Activated B cell treated with CpG ODN at 0.5 μM for 24 hours (primary cell): ENCODE measurements at regions not wholly inside any gene's neighbourhood (a gene's known extent, or its start where the extent isn't known, plus 50 kb on each side); places are given as distances from the start of the nearest gene placed in this dataset.

Experiments used
- ATAC-seq: fragments of 200-7000 bp; cut with Tn5 transposase; one replicate; pipeline ENCODE4 v1.10.0; 2021; ENCODE audit warnings: low read depth, mild to moderate bottlenecking, moderate library complexity
- CTCF ChIA-PET: fragments of 350-600 bp; sonication (Branson Sonifier 250); formaldehyde crosslinking; loops from one replicate; lab custom pipeline; 2021; ENCODE audit warnings: antibody characterized with exemption; lab: Charles Lee
- POLR2A ChIA-PET: fragments of 350-600 bp; sonication (Branson Sonifier 250); formaldehyde crosslinking; loops from one replicate; lab custom pipeline; 2021; ENCODE audit warnings: antibody characterized with exemption; lab: Charles Lee
- DNase-seq: peaks from one replicate; pipeline ENCODE4 v3.0.0; 2022
- H3K27ac Mint-ChIP-seq: one replicate; pipeline ENCODE4 v1.8.0; 2020; ENCODE audit warnings: mixed read lengths
- H3K27me3 Mint-ChIP-seq: one replicate; pipeline ENCODE4 v1.8.0; 2021; ENCODE audit warnings: mixed read lengths
- H3K36me3 Mint-ChIP-seq: one replicate; pipeline ENCODE4 v1.8.0; 2021; ENCODE audit warnings: low read depth, mixed read lengths
- H3K4me1 Mint-ChIP-seq: one replicate; pipeline ENCODE4 v1.8.0; 2021; ENCODE audit warnings: mixed read lengths
- H3K4me3 Mint-ChIP-seq: one replicate; pipeline ENCODE4 v1.8.0; 2020; ENCODE audit warnings: mild to moderate bottlenecking, mixed read lengths
- H3K9me3 Mint-ChIP-seq: one replicate; pipeline ENCODE4 v1.8.0; 2020; ENCODE audit warnings: mixed read lengths
- intact Hi-C: fragments of 100-400 bp; cut with micrococcal nuclease; formaldehyde crosslinking; loops from one replicate; pipeline ENCODE4 v1.15.1; 2024
- TF ChIP-seq, protein P1 (sequence below): fragments of 200-600 bp; IDR thresholded peaks from one replicate; pipeline ENCODE4 v1.8.0; 2022; ENCODE audit warnings: antibody characterized with exemption, mild to moderate bottlenecking

GRCh38 chr17:31788956-31789355 lies 70.1 kb downstream of the COPRS start:
- POLR2A ChIA-PET, result no interaction called here
- Mint-ChIP-seq H3K27ac (no peak overlapping the region), H3K27me3 (no peaks in the 10 kb centered on the region), H3K36me3 (no peaks in the 10 kb centered on the region), H3K4me3 (no peak overlapping the region), H3K4me1 (peaks cover 10% of the 10 kb centered on the region), H3K9me3 (no peaks in the 10 kb centered on the region)
- ATAC-seq, result no peak
- DNase-seq, result no peak
- TF ChIP-seq, protein P1, sequence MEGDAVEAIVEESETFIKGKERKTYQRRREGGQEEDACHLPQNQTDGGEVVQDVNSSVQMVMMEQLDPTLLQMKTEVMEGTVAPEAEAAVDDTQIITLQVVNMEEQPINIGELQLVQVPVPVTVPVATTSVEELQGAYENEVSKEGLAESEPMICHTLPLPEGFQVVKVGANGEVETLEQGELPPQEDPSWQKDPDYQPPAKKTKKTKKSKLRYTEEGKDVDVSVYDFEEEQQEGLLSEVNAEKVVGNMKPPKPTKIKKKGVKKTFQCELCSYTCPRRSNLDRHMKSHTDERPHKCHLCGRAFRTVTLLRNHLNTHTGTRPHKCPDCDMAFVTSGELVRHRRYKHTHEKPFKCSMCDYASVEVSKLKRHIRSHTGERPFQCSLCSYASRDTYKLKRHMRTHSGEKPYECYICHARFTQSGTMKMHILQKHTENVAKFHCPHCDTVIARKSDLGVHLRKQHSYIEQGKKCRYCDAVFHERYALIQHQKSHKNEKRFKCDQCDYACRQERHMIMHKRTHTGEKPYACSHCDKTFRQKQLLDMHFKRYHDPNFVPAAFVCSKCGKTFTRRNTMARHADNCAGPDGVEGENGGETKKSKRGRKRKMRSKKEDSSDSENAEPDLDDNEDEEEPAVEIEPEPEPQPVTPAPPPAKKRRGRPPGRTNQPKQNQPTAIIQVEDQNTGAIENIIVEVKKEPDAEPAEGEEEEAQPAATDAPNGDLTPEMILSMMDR, result no peak
- CTCF ChIA-PET, result no interaction called here
- intact Hi-C loops, result no loop called here

- no peaks in the 10 kb centered on the region for H3K36me3 Mint-ChIP-seq
- no peaks in the 10 kb centered on the region for H3K9me3 Mint-ChIP-seq
- ATAC-seq (no peak), DNase-seq (no peak)
- H3K4me3 Mint-ChIP-seq, result no peak overlapping the region
- TF ChIP-seq, protein P1, result no peak
- POLR2A ChIA-PET, result no interaction called here
- CTCF ChIA-PET, result no interaction called here
- peaks cover under 1% of the 10 kb centered on the region for H3K27me3 Mint-ChIP-seq
- intact Hi-C loops, result no loop called here
- H3K4me1 Mint-ChIP-seq, result peaks cover 10% of the 10 kb centered on the region
- no peak overlapping the region for H3K27ac Mint-ChIP-seq
Observed at GRCh38 chr17:31788571-31788946, 70.5 kb downstream of the COPRS start.

DNA sequence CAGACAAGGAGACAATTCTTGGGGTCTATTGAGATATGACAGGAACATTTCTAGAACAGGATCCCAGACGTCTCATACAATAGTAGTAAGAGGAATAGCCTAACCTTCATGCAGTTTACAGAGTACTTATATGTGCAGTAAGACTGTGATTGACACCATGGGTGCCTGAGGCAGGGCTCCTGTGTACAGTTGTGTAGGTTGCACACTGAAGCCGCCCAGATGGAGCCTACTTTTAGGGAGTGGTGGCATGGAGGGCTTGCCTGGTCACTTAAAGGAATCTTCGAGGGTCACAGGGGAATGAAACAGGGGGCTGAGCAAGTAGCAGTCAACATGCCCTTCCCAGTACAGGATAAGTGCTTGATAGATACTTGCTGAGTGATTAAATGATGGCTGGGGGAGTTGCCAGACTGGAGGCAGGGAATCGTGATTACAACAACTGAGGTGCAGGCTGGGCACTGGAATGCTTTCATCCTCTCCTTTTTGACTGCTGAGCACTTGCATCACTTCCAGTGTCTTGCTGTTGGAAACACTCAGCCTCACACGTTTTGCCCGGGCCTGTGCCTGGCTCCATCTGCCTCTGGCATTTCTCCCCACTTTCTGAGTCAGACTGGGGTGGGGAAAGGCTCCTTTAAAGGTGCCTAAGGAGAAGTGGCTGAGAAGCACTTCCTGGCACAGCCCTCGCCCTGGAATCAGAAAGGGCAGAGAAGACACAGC lies 71.0 kb downstream of the COPRS start:
- intact Hi-C loops, result no loop called here
- DNase-seq (no peak), ATAC-seq (no peak)
- no peaks in the 10 kb centered on the region for H3K36me3 Mint-ChIP-seq
- POLR2A ChIA-PET, result interaction anchor here (0.6 kb wide), 1 partner anchor 939 kb away, joined by 3 read pairs; no protein-coding TSS in a partner anchor
- peaks cover 6% of the 10 kb centered on the region for H3K27me3 Mint-ChIP-seq
- CTCF ChIA-PET, result no interaction called here
- no peak overlapping the region for H3K27ac Mint-ChIP-seq
- peaks cover 10% of the 10 kb centered on the region for H3K4me1 Mint-ChIP-seq
- TF ChIP-seq, protein P1, result no peak
- H3K9me3 Mint-ChIP-seq, result no peaks in the 10 kb centered on the region
- no peak overlapping the region for H3K4me3 Mint-ChIP-seq

GRCh38 chr17:31786796-31787481 lies 72.1 kb downstream of the COPRS start:
- no peak overlapping the region for H3K27ac Mint-ChIP-seq
- intact Hi-C loops, result no loop called here
- CTCF ChIA-PET, result no interaction called here
- ATAC-seq (no peak), DNase-seq (no peak)
- no peak overlapping the region for H3K4me3 Mint-ChIP-seq
- H3K4me1 Mint-ChIP-seq, result peaks cover 10% of the 10 kb centered on the region
- TF ChIP-seq, protein P1, result no peak
- peaks cover 9% of the 10 kb centered on the region for H3K27me3 Mint-ChIP-seq
- no peaks in the 10 kb centered on the region for H3K36me3 Mint-ChIP-seq
- POLR2A ChIA-PET, result no interaction called here
- H3K9me3 Mint-ChIP-seq, result no peaks in the 10 kb centered on the region

DNA sequence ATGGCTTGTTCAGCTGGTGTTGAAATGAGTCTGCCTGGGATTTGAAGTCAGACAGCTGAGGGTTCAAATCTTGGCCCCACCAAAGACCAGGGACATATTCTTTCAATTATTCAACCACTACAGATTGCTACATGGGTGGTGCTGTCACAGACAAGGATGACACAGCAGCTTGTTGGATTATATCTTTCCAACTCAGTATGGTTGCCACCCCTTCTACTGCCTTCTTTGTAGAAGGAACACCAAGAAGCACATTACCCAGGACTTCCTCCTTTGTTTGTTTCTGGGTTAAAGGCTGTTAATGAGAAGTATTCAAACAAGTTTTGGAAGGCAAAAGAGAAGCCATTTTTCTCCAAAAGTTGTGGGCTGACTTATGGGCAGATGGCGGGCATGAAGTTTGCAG lies 78.6 kb downstream of the COPRS start:
- Mint-ChIP-seq H3K4me1 (no peaks in the 10 kb centered on the region), H3K9me3 (no peaks in the 10 kb centered on the region), H3K27me3 (peaks cover 10% of the 10 kb centered on the region), H3K4me3 (no peak overlapping the region), H3K36me3 (no peaks in the 10 kb centered on the region), H3K27ac (no peak overlapping the region)
- no peak for DNase-seq
- no peak for ATAC-seq
- TF ChIP-seq, protein P1, result no peak
- CTCF ChIA-PET, result no interaction called here
- POLR2A ChIA-PET, result interaction anchor here (1.0 kb wide), 1 partner anchor 64 kb away, joined by 6 read pairs; no protein-coding TSS in a partner anchor
- intact Hi-C loops, result no loop called here
